HuH-7.5 (cell line): ENCODE measurements at regions not wholly inside any gene's neighbourhood (a gene's known extent, or its start where the extent isn't known, plus 50 kb on each side); places are given as distances from the start of the nearest gene placed in this dataset.
"Not testable (repeated sequence)": the region's sequence is repeated elsewhere in the genome, so short reads cannot be mapped to it uniquely, and the experiment has no call there.

Experiments
- DNase-seq: peaks from one replicate; pipeline ENCODE4 v3.0.0; 2011; ENCODE audit warnings: low spot score

GRCh38 chr10:2891073-2891769 is 176.1 kb upstream of the PFKP start:
- DNase-seq = no peak

GRCh38 chr10:2890093-2890492 is 177.3 kb upstream of the PFKP start:
- no peak for DNase-seq

- no peak for DNase-seq
These were observed 178.8 kb upstream of the PFKP start for GRCh38 chr10:2888403-2889004.

GRCh38 chr10:2887391-2888070 is 179.8 kb upstream of the PFKP start:
- DNase-seq = no peak

GRCh38 chr10:2886662-2887061 is 180.7 kb upstream of the PFKP start:
- DNase-seq = no peak

- no peak for DNase-seq
These were observed 181.8 kb upstream of the PFKP start for GRCh38 chr10:2885288-2886278.

- not testable (repeated sequence) for DNase-seq
These were observed 183.3 kb upstream of the PFKP start for GRCh38 chr10:2883983-2884540.

GRCh38 chr10:2883238-2883637 is 184.1 kb upstream of the PFKP start:
- no peak for DNase-seq

- no peak for DNase-seq
These were observed 184.7 kb upstream of the PFKP start for GRCh38 chr10:2882628-2883027.

GRCh38 chr10:2881720-2882620 is 185.4 kb upstream of the PFKP start:
- no peak for DNase-seq

GRCh38 chr10:2880050-2880449 is 187.3 kb upstream of the PFKP start:
- not testable (repeated sequence) for DNase-seq

GRCh38 chr10:2878818-2879217 is 188.5 kb upstream of the PFKP start:
- DNase-seq = no peak

- DNase-seq = no peak
These were observed 191.3 kb upstream of the PFKP start for GRCh38 chr10:2876032-2876431.

- no peak for DNase-seq
These were observed 192.4 kb upstream of the PFKP start for GRCh38 chr10:2874963-2875362.

- no peak for DNase-seq
These were observed 193.6 kb upstream of the PFKP start for GRCh38 chr10:2873769-2874168.

- DNase-seq = no peak
These were observed 195.6 kb upstream of the PFKP start for GRCh38 chr10:2871673-2872219.

- DNase-seq = no peak
These were observed 196.7 kb upstream of the PFKP start for GRCh38 chr10:2870654-2871053.

- DNase-seq = no peak
These were observed 199.5 kb upstream of the PFKP start for GRCh38 chr10:2867788-2868299.

GRCh38 chr10:2866569-2866968 is 200.8 kb upstream of the PFKP start:
- no peak for DNase-seq

- DNase-seq = no peak
These were observed 205.6 kb upstream of the PFKP start for GRCh38 chr10:2861632-2862210.
